HCT116 (cell line): ENCODE measurements at regions not wholly inside any gene's neighbourhood (a gene's known extent, or its start where the extent isn't known, plus 50 kb on each side); places are given as distances from the start of the nearest gene placed in this dataset.

Experiments
- ATAC-seq: fragments of 200-7000 bp; cut with Tn5 transposase; 2 replicates; pipeline ENCODE4 v1.9.1; 2020; ENCODE audit warnings: mild to moderate bottlenecking, moderate library complexity
- BruUV-seq: library from RNA; stranded (reverse); fragments of 400-500 nt; replicated peaks from 2 replicates; lab custom pipeline; 2021; lab: Mats Ljungman, UMichigan
- CTCF ChIA-PET: fragments of 300-600 bp; sonication (Branson Sonifier 250); formaldehyde crosslinking; loops from one replicate; lab custom pipeline; 2021; ENCODE audit warnings: antibody characterized with exemption; lab: Charles Lee
- POLR2A ChIA-PET: fragments of 300-600, 350-600 bp; sonication (Branson Sonifier 250); formaldehyde crosslinking; loops from one replicate; lab custom pipeline; 2021; ENCODE audit warnings: antibody characterized with exemption; lab: Charles Lee
- RAD21 ChIA-PET, 2 experiments: fragments of 300-600 bp; sonication (Branson Sonifier 250); formaldehyde crosslinking; loops; one replicate each; lab custom pipeline; 2023; ENCODE audit warnings: low total read pairs in 2 of 2; ENCODE audit not compliant: uncharacterized antibody in 2 of 2, unreplicated experiment in 2 of 2, low non-redundant PET in 1 of 2; lab: Charles Lee
- DNase-seq: peaks from one replicate; pipeline ENCODE4 v3.0.0-alpha.2; 2010; ENCODE audit warnings: low read depth, low spot score
- H2AFZ ChIP-seq: fragments of 200-600 bp; shearing (Covaris generic), sonication (generic); 2 replicates; pipeline ENCODE4 v1.6.1; 2017; ENCODE audit warnings: low read depth, mixed run types, mixed read lengths, antibody characterized with exemption, low read length; ENCODE audit not compliant: poor library complexity, severe bottlenecking
- H3K27ac ChIP-seq: 2 replicates; pipeline ENCODE4 v1.5.1; 2012; ENCODE audit warnings: low read depth, low read length
- H3K27me3 ChIP-seq: fragments of 200-600 bp; sonication (generic); 2 replicates; pipeline ENCODE4 v1.6.1; 2016; ENCODE audit warnings: mixed run types, low read length, mixed read lengths; ENCODE audit not compliant: insufficient read depth
- H3K36me3 ChIP-seq, 2 experiments: fragments of 200-500 bp in 1 of 2; fragments of 200-600 bp in 1 of 2; sonication (Bioruptor generic) in 1 of 2; sonication (generic) in 1 of 2; 2 replicates each; pipeline versions ENCODE4 v1.5.1 to v1.6.1; 2014 to 2016; ENCODE audit warnings: low read length in 2 of 2, inconsistent platforms in 1 of 2, mixed read lengths in 1 of 2, mixed run types in 1 of 2; ENCODE audit not compliant: insufficient read depth in 2 of 2, control insufficient read depth in 1 of 2
- H3K4me1 ChIP-seq, 2 experiments: fragments of 200-600 bp in 1 of 2; sonication (generic) in 1 of 2; 2 replicates each; pipeline versions ENCODE4 v1.5.1 to v1.6.1; 2012 to 2017; ENCODE audit warnings: low read length in 2 of 2, inconsistent platforms in 1 of 2, mild to moderate bottlenecking in 1 of 2, mixed read lengths in 1 of 2, mixed run types in 1 of 2, moderate library complexity in 1 of 2; ENCODE audit not compliant: insufficient read depth in 2 of 2, control insufficient read depth in 1 of 2
- H3K4me2 ChIP-seq: fragments of 200-600 bp; sonication (generic); 2 replicates; pipeline ENCODE4 v1.6.1; 2017; ENCODE audit warnings: mixed run types, low read length, mixed read lengths
- H3K4me3 ChIP-seq, 2 experiments: fragments of 200-600 bp in 1 of 2; sonication (generic) in 1 of 2; replicated peaks in 1 of 2; 2 replicates each; pipeline ENCODE4 v1.5.1; 2011 to 2016; ENCODE audit warnings: low read length in 2 of 2, control low read depth in 1 of 2, low read depth in 1 of 2, mild to moderate bottlenecking in 1 of 2, mixed read lengths in 1 of 2, mixed run types in 1 of 2
- H3K79me2 ChIP-seq: fragments of 200-600 bp; sonication (generic); 2 replicates; pipeline ENCODE4 v1.6.1; 2017; ENCODE audit warnings: mild to moderate bottlenecking, mixed run types, low read length, moderate library complexity, mixed read lengths; ENCODE audit not compliant: insufficient read depth
- H3K9ac ChIP-seq: fragments of 200-600 bp; sonication (generic); 2 replicates; pipeline ENCODE4 v1.6.1; 2016; ENCODE audit warnings: low read length, mixed read lengths
- H3K9me2 ChIP-seq: fragments of 200-600 bp; sonication (generic), shearing (Covaris generic); 2 replicates; pipeline ENCODE4 v1.6.1; 2017; ENCODE audit warnings: mixed run types, mild to moderate bottlenecking, moderate library complexity; ENCODE audit not compliant: insufficient read depth
- H3K9me3 ChIP-seq, 2 experiments: fragments of 200-500 bp in 1 of 2; fragments of 200-600 bp in 1 of 2; sonication (Bioruptor generic) in 1 of 2; sonication (generic) in 1 of 2; 2 replicates each; pipeline ENCODE4 v1.6.1; 2014 to 2017; ENCODE audit warnings: low read length in 2 of 2, mixed read lengths in 2 of 2, inconsistent platforms in 1 of 2, low read depth in 1 of 2, mild to moderate bottlenecking in 1 of 2, mixed run types in 1 of 2, moderate library complexity in 1 of 2; ENCODE audit not compliant: control insufficient read depth in 1 of 2, insufficient read depth in 1 of 2
- H4K20me1 ChIP-seq: fragments of 200-600 bp; sonication (generic), shearing (Covaris generic); 2 replicates; pipeline ENCODE4 v1.6.1; 2017; ENCODE audit warnings: mixed run types, mild to moderate bottlenecking, moderate library complexity; ENCODE audit not compliant: insufficient read depth
- CBX3 ChIP-seq: IDR thresholded peaks from 2 replicates; pipeline ENCODE4 v1.6.1; 2012; ENCODE audit warnings: low read depth
- CEBPB ChIP-seq: IDR thresholded peaks from 2 replicates; pipeline ENCODE4 v1.6.1; 2012; ENCODE audit warnings: low read depth
- EGR1 ChIP-seq: IDR thresholded peaks from 2 replicates; pipeline ENCODE4 v1.6.1; 2012; ENCODE audit warnings: low read depth
- ELF1 ChIP-seq: IDR thresholded peaks from 2 replicates; pipeline ENCODE4 v1.6.1; 2012; ENCODE audit warnings: low read depth, borderline replicate concordance
- POLR2A ChIP-seq: IDR thresholded peaks from 2 replicates; pipeline ENCODE4 v1.7.0; 2011; ENCODE audit warnings: borderline replicate concordance; ENCODE audit not compliant: insufficient read depth, insufficient read length; ENCODE audit errors: extremely low read depth
- RAD21 ChIP-seq: IDR thresholded peaks from 2 replicates; pipeline ENCODE4 v1.6.1; 2012; ENCODE audit warnings: low read depth, mild to moderate bottlenecking
- SRF ChIP-seq: IDR thresholded peaks from 2 replicates; pipeline ENCODE4 v1.6.1; 2012; ENCODE audit warnings: low read depth
- TCF7L2 ChIP-seq: IDR thresholded peaks from 2 replicates; pipeline ENCODE4 v1.7.0; 2011; ENCODE audit warnings: borderline replicate concordance, inconsistent platforms; ENCODE audit not compliant: insufficient read depth, insufficient read length; ENCODE audit errors: extremely low read depth
- ZFX ChIP-seq: fragments of 450-650 bp; IDR thresholded peaks from 2 replicates; pipeline ENCODE4 v1.6.1; 2017
- intact Hi-C: fragments of 100-400 bp; cut with micrococcal nuclease; formaldehyde crosslinking; loops from 2 replicates; pipeline ENCODE4 v1.10.0; 2022
- TF ChIP-seq, protein P1 (sequence below), 3 experiments: fragments of 200-600 bp in 1 of 3; sonication (generic) in 1 of 3; IDR thresholded peaks in 2 of 3; conservative IDR thresholded peaks in 1 of 3; 2 replicates each; pipeline ENCODE4 v1.5.1; 2012 to 2017; ENCODE audit warnings: low read depth in 2 of 3, low read length in 2 of 3, antibody characterized with exemption in 1 of 3, borderline replicate concordance in 1 of 3, control low read depth in 1 of 3, mild to moderate bottlenecking in 1 of 3, mixed read lengths in 1 of 3, mixed run types in 1 of 3, moderate library complexity in 1 of 3; ENCODE audit not compliant: insufficient read depth in 1 of 3
- TF ChIP-seq, protein P2 (sequence below): IDR thresholded peaks from 2 replicates; pipeline ENCODE4 v1.6.1; 2011; ENCODE audit warnings: mild to moderate bottlenecking, low read length, moderate library complexity; ENCODE audit not compliant: insufficient replicate concordance; ENCODE audit errors: extremely low read depth
- TF ChIP-seq, protein P3 (sequence below): IDR thresholded peaks from 2 replicates; pipeline ENCODE4 v1.6.1; 2012

DNA sequence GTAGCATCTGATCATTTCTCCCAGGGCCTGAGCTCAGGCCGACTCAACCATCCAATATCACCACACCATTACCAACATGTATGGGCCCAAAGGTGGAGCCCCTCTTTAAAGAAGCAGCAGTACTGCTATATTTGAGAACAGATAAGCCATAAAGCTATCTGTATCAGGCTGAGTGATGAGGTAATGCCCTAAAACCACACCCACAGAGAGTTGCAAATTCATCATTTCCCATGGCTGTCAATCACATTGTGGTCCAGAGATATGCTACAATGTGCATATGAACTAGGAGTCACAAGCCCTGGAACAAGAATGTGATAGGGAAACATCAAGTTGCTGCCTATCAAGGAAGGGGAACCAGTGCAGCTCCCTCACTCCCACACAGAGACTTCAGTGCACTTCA, 52.6 kb upstream of the GALNT13 start:
- intact Hi-C loops, result no loop called here
- POLR2A ChIA-PET, result no interaction called here

DNA sequence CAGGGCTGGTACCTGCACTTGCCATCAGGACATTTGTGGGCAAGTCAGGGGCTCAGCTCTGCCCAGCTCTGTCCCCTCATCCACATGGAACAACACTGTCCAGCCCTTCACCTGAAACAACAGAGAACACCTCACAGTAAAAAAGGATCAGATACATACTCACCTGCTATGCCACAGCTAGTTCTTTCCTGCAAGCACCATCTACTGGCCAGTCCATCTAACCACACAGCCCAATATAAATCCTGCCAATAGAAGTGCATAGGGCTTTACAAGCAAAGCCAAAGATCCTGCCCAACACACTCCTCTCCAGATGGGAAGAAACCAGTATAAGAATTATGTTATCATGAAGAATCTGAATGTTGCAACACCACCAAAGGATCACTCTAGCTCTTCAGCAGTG, 52.2 kb upstream of the GALNT13 start:
- RAD21 ChIA-PET, result no interaction called here
- H3K9ac ChIP-seq, result no peak overlapping the region
- no TSS peak for BruUV-seq
- POLR2A ChIA-PET, result no interaction called here
- H3K79me2 ChIP-seq, result no peaks in the 10 kb centered on the region
- peaks cover 7 to 8% of the 10 kb centered on the region in 2 experiments; a peak in 3 of 4 replicates for H3K4me1 ChIP-seq
- H3K4me3 ChIP-seq, result no peak overlapping the region
- no peak overlapping the region for H3K27ac ChIP-seq
- no peaks in the 10 kb centered on the region for H3K9me2 ChIP-seq
- ATAC-seq (peak; percentile 78), DNase-seq (no peak)
- CTCF ChIA-PET, result interaction anchor here (1.2 kb wide), 2 partner anchors 31 to 556 kb away, joined by 3 read pairs; no protein-coding TSS in a partner anchor
- no peaks in the 10 kb centered on the region for H3K9me3 ChIP-seq
- no peak overlapping the region for H3K4me2 ChIP-seq
- intact Hi-C loops, result no loop called here
- TF ChIP-seq POLR2A (no peak), RAD21 (peak; percentile 45), EGR1 (no peak), ELF1 (no peak), CEBPB (no peak), SRF (no peak), ZFX (no peak)
- TF ChIP-seq, protein P1, sequence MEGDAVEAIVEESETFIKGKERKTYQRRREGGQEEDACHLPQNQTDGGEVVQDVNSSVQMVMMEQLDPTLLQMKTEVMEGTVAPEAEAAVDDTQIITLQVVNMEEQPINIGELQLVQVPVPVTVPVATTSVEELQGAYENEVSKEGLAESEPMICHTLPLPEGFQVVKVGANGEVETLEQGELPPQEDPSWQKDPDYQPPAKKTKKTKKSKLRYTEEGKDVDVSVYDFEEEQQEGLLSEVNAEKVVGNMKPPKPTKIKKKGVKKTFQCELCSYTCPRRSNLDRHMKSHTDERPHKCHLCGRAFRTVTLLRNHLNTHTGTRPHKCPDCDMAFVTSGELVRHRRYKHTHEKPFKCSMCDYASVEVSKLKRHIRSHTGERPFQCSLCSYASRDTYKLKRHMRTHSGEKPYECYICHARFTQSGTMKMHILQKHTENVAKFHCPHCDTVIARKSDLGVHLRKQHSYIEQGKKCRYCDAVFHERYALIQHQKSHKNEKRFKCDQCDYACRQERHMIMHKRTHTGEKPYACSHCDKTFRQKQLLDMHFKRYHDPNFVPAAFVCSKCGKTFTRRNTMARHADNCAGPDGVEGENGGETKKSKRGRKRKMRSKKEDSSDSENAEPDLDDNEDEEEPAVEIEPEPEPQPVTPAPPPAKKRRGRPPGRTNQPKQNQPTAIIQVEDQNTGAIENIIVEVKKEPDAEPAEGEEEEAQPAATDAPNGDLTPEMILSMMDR (IDR thresholded peaks at IDR 0.05 in 2 of 3, conservative IDR thresholded peaks at IDR 0.05 in 1 of 3; ENCODE audit: borderline replicate concordance in 1 of 3, insufficient read depth in 1 of 3, low read depth in 2 of 3, low read length in 2 of 3), result peak; percentile 9 to 32 (median 21); a peak in 2 of 6 replicates
- H3K36me3 ChIP-seq, result no peaks in the 10 kb centered on the region
- H2AFZ ChIP-seq, result no peak overlapping the region
- H4K20me1 ChIP-seq, result no peaks in the 10 kb centered on the region
- H3K27me3 ChIP-seq, result no peaks in the 10 kb centered on the region

More for the DNA sequence above, 52.6 kb upstream of the GALNT13 start:
- ChIA-PET RAD21 (no interaction called here), CTCF (interaction anchor here (1.2 kb wide), 2 partner anchors 31 to 556 kb away, joined by 3 read pairs; no protein-coding TSS in a partner anchor)
- no peak for ATAC-seq
- no peak for TF ChIP-seq CBX3
- TF ChIP-seq TCF7L2, result no peak
- TF ChIP-seq, protein P2, sequence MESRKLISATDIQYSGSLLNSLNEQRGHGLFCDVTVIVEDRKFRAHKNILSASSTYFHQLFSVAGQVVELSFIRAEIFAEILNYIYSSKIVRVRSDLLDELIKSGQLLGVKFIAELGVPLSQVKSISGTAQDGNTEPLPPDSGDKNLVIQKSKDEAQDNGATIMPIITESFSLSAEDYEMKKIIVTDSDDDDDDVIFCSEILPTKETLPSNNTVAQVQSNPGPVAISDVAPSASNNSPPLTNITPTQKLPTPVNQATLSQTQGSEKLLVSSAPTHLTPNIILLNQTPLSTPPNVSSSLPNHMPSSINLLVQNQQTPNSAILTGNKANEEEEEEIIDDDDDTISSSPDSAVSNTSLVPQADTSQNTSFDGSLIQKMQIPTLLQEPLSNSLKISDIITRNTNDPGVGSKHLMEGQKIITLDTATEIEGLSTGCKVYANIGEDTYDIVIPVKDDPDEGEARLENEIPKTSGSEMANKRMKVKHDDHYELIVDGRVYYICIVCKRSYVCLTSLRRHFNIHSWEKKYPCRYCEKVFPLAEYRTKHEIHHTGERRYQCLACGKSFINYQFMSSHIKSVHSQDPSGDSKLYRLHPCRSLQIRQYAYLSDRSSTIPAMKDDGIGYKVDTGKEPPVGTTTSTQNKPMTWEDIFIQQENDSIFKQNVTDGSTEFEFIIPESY, result no peak
- TF ChIP-seq ZFX, result no peak
- TF ChIP-seq, protein P3, sequence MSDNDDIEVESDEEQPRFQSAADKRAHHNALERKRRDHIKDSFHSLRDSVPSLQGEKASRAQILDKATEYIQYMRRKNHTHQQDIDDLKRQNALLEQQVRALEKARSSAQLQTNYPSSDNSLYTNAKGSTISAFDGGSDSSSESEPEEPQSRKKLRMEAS, result no peak
- H3K9me3 ChIP-seq, result no peaks in the 10 kb centered on the region
- H4K20me1 ChIP-seq, result no peaks in the 10 kb centered on the region
- H2AFZ ChIP-seq, result no peak overlapping the region
- no peaks in the 10 kb centered on the region for H3K79me2 ChIP-seq
- no peak overlapping the region for H3K4me2 ChIP-seq
- no peaks in the 10 kb centered on the region for H3K27me3 ChIP-seq
- no peak for DNase-seq
- no peak overlapping the region for H3K4me3 ChIP-seq
- no peak overlapping the region for H3K9ac ChIP-seq
- peaks cover 5 to 7% of the 10 kb centered on the region in 2 experiments; a peak in 3 of 4 replicates for H3K4me1 ChIP-seq
- no TSS peak for BruUV-seq
- no peaks in the 10 kb centered on the region for H3K36me3 ChIP-seq
- no peak overlapping the region for H3K27ac ChIP-seq
- no peaks in the 10 kb centered on the region for H3K9me2 ChIP-seq
